ENCODE measurements at regions not wholly inside any gene's neighbourhood (a gene's known extent, or its start where the extent isn't known, plus 50 kb on each side); places are given as distances from the start of the nearest gene placed in this dataset.

DNA sequence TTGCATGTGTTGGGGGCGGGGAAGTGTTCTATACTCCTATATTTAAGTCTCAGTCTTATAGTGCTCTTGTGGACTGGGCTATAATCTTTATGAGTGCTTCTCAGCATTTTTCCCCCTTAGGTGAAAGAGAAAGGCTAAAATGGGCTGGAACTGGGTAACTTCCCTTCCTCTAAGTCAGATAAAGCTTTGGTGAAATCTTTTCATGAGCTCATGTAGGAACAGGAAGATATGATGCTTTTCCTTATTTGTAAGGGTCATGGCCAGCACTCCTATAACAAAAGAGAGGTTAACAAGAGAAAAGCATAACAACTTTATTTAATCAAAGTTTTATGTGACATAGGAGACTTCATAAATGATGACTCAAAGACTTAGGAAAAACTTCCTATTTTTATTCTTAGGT is 841.5 kb downstream of the SLC16A7 start:
- no peaks in the 10 kb centered on the region for H3F3A ChIP-seq (ENCODE audit: low read depth)
- H3K4me1 ChIP-seq (ENCODE audit: insufficient read depth, low read length, poor library complexity, severe bottlenecking), result no peaks in the 10 kb centered on the region
- H3K9me3 ChIP-seq (ENCODE audit: insufficient read depth, low read depth, low read length), result no peaks in the 10 kb centered on the region
- H2AFZ ChIP-seq (ENCODE audit: low read length), result no peak overlapping the region
- no peaks in the 10 kb centered on the region for H4K20me1 ChIP-seq (ENCODE audit: insufficient read depth, low read length, poor library complexity, severe bottlenecking)
- no peaks in the 10 kb centered on the region for H3K27me3 ChIP-seq (ENCODE audit: insufficient read depth, low read length, poor library complexity, severe bottlenecking)
- no peak for TF ChIP-seq CTCF (conservative IDR thresholded peaks at IDR 0.05; ENCODE audit: low read length)
- no peak for TF ChIP-seq EZH2phosphoT487 (IDR thresholded peaks at IDR 0.05; ENCODE audit: borderline replicate concordance)
- H3K9me2 ChIP-seq (replicated peaks; ENCODE audit: low read depth, low read length), result no peaks in the 10 kb centered on the region
- no peak overlapping the region for H3K4me3 ChIP-seq (ENCODE audit: low read length, poor library complexity, severe bottlenecking)
- H3K79me2 ChIP-seq (ENCODE audit: insufficient read depth, low read length), result no peaks in the 10 kb centered on the region
- H3K9ac ChIP-seq (ENCODE audit: low read depth, low read length, poor library complexity, severe bottlenecking), result no peak overlapping the region
- H3K4me2 ChIP-seq (ENCODE audit: low read depth, low read length, poor library complexity, severe bottlenecking), result no peak overlapping the region
- no peaks in the 10 kb centered on the region for H3K36me3 ChIP-seq (ENCODE audit: insufficient read depth, low read length)

DNA sequence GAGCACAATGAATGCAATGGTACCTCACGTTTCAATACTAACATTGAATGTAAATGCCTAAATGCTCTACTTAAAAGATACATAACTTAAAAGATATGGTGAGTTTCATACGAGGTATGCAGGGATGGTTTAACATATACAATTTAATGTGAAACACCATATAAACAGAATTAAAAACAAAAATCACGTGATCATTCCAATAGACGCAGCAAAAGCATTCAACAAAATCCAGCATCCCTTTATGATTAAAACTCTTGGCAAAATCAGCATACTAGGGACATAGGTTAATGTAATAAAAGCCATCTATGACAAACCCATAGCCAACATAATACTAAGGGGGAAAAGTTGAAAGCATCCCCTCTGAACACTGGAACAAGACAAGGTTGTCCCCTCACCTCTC is 845.7 kb downstream of the SLC16A7 start:
- Histone ChIP-seq H3F3A (ENCODE audit: low read depth) (no peaks in the 10 kb centered on the region), H3K9me2 (replicated peaks; ENCODE audit: low read depth, low read length) (no peaks in the 10 kb centered on the region), H3K36me3 (ENCODE audit: insufficient read depth, low read length) (no peaks in the 10 kb centered on the region), H2AFZ (ENCODE audit: low read length) (no peak overlapping the region), H4K20me1 (ENCODE audit: insufficient read depth, low read length, poor library complexity, severe bottlenecking) (no peaks in the 10 kb centered on the region), H3K27me3 (ENCODE audit: insufficient read depth, low read length, poor library complexity, severe bottlenecking) (no peaks in the 10 kb centered on the region), H3K9ac (ENCODE audit: low read depth, low read length, poor library complexity, severe bottlenecking) (no peak overlapping the region), H3K4me1 (ENCODE audit: insufficient read depth, low read length, poor library complexity, severe bottlenecking) (no peaks in the 10 kb centered on the region), H3K4me3 (ENCODE audit: low read length, poor library complexity, severe bottlenecking) (no peak overlapping the region), H3K79me2 (ENCODE audit: insufficient read depth, low read length) (no peaks in the 10 kb centered on the region), H3K4me2 (ENCODE audit: low read depth, low read length, poor library complexity, severe bottlenecking) (no peak overlapping the region), H3K9me3 (ENCODE audit: insufficient read depth, low read depth, low read length) (peaks cover 5% of the 10 kb centered on the region; the same call in 1 of the 2 replicates)
- TF ChIP-seq CTCF (conservative IDR thresholded peaks at IDR 0.05; ENCODE audit: low read length) (no peak), EZH2phosphoT487 (IDR thresholded peaks at IDR 0.05; ENCODE audit: borderline replicate concordance) (no peak)

GRCh38 chr12:60451457-60451856 is 855.6 kb downstream of the SLC16A7 start:
- Histone ChIP-seq H3K9me3 (ENCODE audit: insufficient read depth, low read depth, low read length) (no peaks in the 10 kb centered on the region), H3K79me2 (ENCODE audit: insufficient read depth, low read length) (no peaks in the 10 kb centered on the region)

More at GRCh38 chr12:60451457-60451856, 855.6 kb downstream of the SLC16A7 start:
- Histone ChIP-seq H3F3A (ENCODE audit: low read depth) (no peaks in the 10 kb centered on the region), H3K36me3 (ENCODE audit: insufficient read depth, low read length) (no peaks in the 10 kb centered on the region), H3K27me3 (ENCODE audit: insufficient read depth, low read length, poor library complexity, severe bottlenecking) (no peaks in the 10 kb centered on the region), H3K9ac (ENCODE audit: low read depth, low read length, poor library complexity, severe bottlenecking) (no peak overlapping the region), H4K20me1 (ENCODE audit: insufficient read depth, low read length, poor library complexity, severe bottlenecking) (no peaks in the 10 kb centered on the region), H2AFZ (ENCODE audit: low read length) (no peak overlapping the region), H3K9me2 (replicated peaks; ENCODE audit: low read depth, low read length) (no peaks in the 10 kb centered on the region), H3K4me1 (ENCODE audit: insufficient read depth, low read length, poor library complexity, severe bottlenecking) (no peaks in the 10 kb centered on the region), H3K4me3 (ENCODE audit: low read length, poor library complexity, severe bottlenecking) (no peak overlapping the region), H3K4me2 (ENCODE audit: low read depth, low read length, poor library complexity, severe bottlenecking) (no peak overlapping the region)
- no peak for TF ChIP-seq CTCF (conservative IDR thresholded peaks at IDR 0.05; ENCODE audit: low read length)
- no peak for TF ChIP-seq EZH2phosphoT487 (IDR thresholded peaks at IDR 0.05; ENCODE audit: borderline replicate concordance)

All from Loucy (cell line).